C4-2B (cell line): ENCODE measurements at regions not wholly inside any gene's neighbourhood (a gene's known extent, or its start where the extent isn't known, plus 50 kb on each side); places are given as distances from the start of the nearest gene placed in this dataset.
"Not testable (repeated sequence)": the region's sequence is repeated elsewhere in the genome, so short reads cannot be mapped to it uniquely, and the experiment has no call there.

Source experiments
- H3K27ac ChIP-seq: fragments of 450-650 bp; 2 replicates; pipeline ENCODE4 v1.5.1; 2017
- ZFX ChIP-seq: fragments of 450-650 bp; IDR thresholded peaks from 2 replicates; pipeline ENCODE4 v1.6.1; 2017
- TF ChIP-seq, protein P1 (sequence below): fragments of 450-650 bp; conservative IDR thresholded peaks from 2 replicates; pipeline ENCODE4 v1.5.1; 2017; ENCODE audit warnings: mild to moderate bottlenecking

DNA sequence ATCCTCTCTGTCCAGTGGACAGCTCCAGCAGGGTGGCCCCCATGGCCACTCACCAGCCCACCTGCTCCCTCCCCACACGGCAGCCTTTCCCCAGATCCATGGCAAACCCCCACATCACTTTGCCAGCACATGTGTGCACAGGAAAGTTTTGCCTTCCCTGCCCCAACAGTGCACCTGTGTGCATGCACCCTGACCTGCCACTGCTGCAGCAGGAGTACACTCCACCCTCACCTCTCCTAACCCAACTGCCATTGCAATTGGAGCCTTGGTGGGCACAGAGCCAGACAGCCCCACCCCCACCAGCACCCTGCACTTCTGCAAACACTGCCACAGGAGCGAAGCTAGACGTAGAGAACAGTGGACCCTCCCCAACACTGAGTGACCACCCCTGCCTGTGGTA lies 308.9 kb downstream of the CEP170 start:
- no peak overlapping the region for H3K27ac ChIP-seq
- no peak for TF ChIP-seq ZFX
- TF ChIP-seq, protein P1, sequence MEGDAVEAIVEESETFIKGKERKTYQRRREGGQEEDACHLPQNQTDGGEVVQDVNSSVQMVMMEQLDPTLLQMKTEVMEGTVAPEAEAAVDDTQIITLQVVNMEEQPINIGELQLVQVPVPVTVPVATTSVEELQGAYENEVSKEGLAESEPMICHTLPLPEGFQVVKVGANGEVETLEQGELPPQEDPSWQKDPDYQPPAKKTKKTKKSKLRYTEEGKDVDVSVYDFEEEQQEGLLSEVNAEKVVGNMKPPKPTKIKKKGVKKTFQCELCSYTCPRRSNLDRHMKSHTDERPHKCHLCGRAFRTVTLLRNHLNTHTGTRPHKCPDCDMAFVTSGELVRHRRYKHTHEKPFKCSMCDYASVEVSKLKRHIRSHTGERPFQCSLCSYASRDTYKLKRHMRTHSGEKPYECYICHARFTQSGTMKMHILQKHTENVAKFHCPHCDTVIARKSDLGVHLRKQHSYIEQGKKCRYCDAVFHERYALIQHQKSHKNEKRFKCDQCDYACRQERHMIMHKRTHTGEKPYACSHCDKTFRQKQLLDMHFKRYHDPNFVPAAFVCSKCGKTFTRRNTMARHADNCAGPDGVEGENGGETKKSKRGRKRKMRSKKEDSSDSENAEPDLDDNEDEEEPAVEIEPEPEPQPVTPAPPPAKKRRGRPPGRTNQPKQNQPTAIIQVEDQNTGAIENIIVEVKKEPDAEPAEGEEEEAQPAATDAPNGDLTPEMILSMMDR: no peak

- TF ChIP-seq, protein P1: peak; percentile 45
These were observed 318.4 kb downstream of the CEP170 start for GRCh38 chr1:242936725-242937124.

DNA sequence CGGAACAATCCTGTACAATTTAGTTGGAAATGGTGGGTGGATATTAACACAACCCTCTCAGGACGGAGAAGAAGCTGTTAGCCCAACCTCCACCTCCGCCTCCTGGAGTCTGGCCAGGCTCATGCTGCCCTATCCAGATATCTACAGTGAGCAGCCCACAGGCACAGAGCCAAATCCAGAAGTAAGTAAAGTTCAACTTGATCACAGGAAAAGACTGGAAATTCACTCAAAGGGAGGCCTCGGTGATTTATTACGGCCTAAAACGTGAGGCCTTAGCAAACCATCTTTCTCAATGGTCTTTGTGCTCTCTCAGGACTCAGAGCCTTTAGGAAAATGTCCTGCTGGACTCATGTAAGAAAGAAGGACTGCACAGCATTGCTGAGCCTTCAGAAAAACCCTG lies 330.4 kb downstream of the CEP170 start:
- not testable (repeated sequence) for H3K27ac ChIP-seq

More at GRCh38 chr1:242936725-242937124, 318.4 kb downstream of the CEP170 start:
- H3K27ac ChIP-seq: not testable (repeated sequence)

DNA sequence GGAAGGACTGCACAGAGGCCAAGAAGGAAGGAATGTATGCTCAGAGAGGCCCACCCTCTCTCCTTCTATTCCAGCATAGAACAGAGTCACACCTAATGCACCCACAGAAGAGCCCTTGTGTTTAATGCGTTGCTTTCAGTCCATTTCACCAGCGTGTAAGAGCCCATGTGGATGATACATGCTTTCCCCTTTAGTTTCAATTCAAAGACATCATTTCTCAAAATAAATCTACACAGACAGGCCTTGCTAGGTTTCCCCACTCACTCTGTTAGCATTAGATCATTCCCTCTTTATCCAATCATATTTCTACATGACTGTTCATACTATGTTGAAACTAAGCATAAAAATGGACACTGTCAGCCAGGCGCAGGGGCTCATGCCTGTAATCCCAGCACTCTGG lies 331.5 kb downstream of the CEP170 start:
- H3K27ac ChIP-seq: not testable (repeated sequence)

DNA sequence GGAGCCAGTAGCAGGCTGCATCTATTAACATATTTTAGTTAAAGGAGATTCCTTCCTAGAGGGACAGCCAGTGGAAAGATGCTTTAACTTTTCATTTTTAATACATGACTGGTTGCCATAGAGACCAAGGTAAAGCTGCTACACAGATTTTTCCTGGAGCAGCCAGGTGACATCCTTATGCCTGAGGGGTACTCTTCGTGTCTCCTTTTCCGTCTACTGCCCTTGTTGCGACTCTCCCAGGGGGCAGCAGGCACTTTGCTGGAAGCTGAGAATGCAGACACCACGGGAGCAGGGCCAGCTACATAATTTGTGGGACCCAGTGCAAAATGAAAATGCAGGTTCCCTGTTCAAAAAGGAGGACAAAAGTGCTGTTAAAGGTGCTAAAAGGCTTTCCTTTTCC lies 340.4 kb downstream of the CEP170 start:
- H3K27ac ChIP-seq: not testable (repeated sequence)

DNA sequence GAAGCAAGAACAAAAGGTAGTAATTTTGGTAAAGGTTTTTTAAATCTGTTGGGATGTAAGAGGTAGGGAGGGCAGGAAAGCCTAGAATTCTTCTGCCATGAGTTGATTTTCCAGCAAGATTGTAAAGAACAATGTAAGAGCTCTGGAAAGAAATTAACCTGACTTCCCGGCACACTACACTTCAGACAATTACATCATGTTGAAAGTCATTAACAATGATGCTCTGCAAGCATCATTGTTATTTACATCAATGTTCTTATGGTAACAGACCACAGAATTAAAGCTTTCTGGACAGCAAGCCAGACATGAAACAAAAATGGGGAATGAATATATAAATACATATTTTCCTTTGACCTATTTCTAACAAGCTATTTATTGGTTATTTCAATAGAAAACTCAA lies 342.2 kb downstream of the CEP170 start:
- not testable (repeated sequence) for H3K27ac ChIP-seq

- H3K27ac ChIP-seq: not testable (repeated sequence)
These were observed 354.5 kb downstream of the CEP170 start for GRCh38 chr1:242900558-242900957.

DNA sequence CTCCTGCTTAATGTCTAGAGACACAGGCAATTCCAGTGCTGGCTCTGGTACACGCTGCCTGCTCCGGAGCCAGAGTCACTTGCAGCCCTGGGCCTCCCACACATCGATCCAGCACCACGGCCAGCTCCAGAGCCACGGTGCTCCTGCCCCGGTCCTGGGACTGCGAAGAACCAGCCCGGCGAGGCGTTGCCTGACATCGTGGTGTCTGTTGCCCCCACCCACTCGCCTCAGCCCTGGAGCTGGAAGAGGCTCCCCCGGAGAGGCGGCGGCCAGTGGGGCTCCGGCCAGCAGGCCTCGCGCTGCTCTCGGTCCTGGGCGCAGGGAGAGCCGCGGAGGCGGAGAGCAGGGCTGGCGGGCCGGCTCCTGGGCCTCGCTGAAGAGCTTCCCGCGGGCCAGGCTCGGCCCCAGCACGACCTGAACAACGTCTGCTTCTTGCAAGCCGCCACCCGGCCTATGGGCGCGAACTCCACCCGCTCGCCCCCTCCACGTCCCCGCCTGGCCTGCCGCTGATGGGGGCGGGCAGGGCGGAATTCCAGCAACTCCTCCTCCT lies 364.8 kb downstream of the CEP170 start:
- no peak overlapping the region for H3K27ac ChIP-seq
- TF ChIP-seq ZFX: no peak
- TF ChIP-seq, protein P1: no peak

- no peak overlapping the region for H3K27ac ChIP-seq
- TF ChIP-seq, protein P1: no peak
- TF ChIP-seq ZFX: no peak
These were observed 361.6 kb upstream of the PLD5 start for GRCh38 chr1:242886137-242886536.

GRCh38 chr1:242880022-242880421 lies 355.5 kb upstream of the PLD5 start:
- H3K27ac ChIP-seq: not testable (repeated sequence)

DNA sequence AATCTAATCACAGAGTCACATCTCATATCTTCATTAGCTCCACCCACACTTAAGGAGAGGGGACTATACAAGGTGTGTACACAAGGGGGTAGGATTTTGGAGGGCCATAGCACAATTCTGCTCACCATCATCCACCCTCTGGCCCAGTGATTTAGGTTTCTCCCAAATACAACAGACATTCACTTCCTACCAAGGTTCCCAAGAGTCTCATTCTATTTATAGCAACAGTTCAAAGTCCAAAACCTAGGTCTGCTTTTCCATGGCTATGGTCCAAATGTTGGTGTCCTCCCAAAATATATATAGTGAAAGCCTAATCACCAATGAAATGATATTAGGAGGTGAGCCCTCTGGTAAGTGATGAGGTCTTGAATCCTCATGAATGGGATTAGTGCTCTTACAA lies 353.2 kb upstream of the PLD5 start:
- TF ChIP-seq, protein P1: no peak
- no peak for TF ChIP-seq ZFX
- H3K27ac ChIP-seq: no peak overlapping the region
